ENCODE measurements at regions not wholly inside any gene's neighbourhood (a gene's known extent, or its start where the extent isn't known, plus 50 kb on each side); places are given as distances from the start of the nearest gene placed in this dataset.
"Not testable (repeated sequence)": the region's sequence is repeated elsewhere in the genome, so short reads cannot be mapped to it uniquely, and the experiment has no call there.

DNA sequence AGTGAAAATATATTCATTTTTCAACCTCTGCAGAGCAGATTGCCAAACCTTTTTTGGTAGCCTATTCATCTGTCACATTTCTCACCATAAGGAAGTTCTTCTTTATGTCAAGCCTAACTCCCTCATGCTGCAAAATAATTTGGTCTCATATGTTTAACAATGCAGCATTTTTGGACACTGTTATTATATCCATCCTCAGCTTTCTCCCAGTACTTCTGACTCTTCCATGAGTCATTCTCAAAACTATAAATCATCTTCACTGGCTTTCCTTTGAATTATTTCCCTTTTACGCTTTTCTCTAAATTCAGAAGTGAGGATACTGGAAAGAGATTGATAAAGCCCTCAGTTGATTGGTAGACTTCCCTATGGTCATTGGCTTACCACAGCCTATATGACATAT lies 192.2 kb downstream of the TPBG start:
- BruUV-seq (replicated peaks) = no TSS peak
- TF ChIP-seq, protein P1, sequence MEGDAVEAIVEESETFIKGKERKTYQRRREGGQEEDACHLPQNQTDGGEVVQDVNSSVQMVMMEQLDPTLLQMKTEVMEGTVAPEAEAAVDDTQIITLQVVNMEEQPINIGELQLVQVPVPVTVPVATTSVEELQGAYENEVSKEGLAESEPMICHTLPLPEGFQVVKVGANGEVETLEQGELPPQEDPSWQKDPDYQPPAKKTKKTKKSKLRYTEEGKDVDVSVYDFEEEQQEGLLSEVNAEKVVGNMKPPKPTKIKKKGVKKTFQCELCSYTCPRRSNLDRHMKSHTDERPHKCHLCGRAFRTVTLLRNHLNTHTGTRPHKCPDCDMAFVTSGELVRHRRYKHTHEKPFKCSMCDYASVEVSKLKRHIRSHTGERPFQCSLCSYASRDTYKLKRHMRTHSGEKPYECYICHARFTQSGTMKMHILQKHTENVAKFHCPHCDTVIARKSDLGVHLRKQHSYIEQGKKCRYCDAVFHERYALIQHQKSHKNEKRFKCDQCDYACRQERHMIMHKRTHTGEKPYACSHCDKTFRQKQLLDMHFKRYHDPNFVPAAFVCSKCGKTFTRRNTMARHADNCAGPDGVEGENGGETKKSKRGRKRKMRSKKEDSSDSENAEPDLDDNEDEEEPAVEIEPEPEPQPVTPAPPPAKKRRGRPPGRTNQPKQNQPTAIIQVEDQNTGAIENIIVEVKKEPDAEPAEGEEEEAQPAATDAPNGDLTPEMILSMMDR (conservative IDR thresholded peaks at IDR 0.05; ENCODE audit: low read length) = no peak
- no peak for TF ChIP-seq EZH2phosphoT487 (IDR thresholded peaks at IDR 0.05; ENCODE audit: borderline replicate concordance, low read depth, low read length)
- no peaks in the 10 kb centered on the region for H4K20me1 ChIP-seq (ENCODE audit: insufficient read depth, low read length)
- no peaks in the 10 kb centered on the region for H3K36me3 ChIP-seq (ENCODE audit: insufficient read depth, low read length)
- no peaks in the 10 kb centered on the region for H3K9me3 ChIP-seq (ENCODE audit: low read length)
- H3K4me3 ChIP-seq (ENCODE audit: low read depth, low read length, poor library complexity, severe bottlenecking) = no peak overlapping the region
- no peaks in the 10 kb centered on the region for H3K4me1 ChIP-seq (ENCODE audit: insufficient read depth, low read length, poor library complexity, severe bottlenecking)
- no peak overlapping the region for H3K4me2 ChIP-seq (ENCODE audit: low read length)
- no peak overlapping the region for H2AFZ ChIP-seq (ENCODE audit: low read length)
- H3K79me2 ChIP-seq (ENCODE audit: insufficient read depth, low read depth, low read length) = no peaks in the 10 kb centered on the region
- H3K9me2 ChIP-seq (ENCODE audit: insufficient read depth, low read length) = no peaks in the 10 kb centered on the region
- no peak for DNase-seq (ENCODE audit: low spot score)
- H3K27ac ChIP-seq (ENCODE audit: low read depth, low read length, poor library complexity, severe bottlenecking) = no peak overlapping the region
- POLR2A ChIA-PET = no interaction called here
- CTCF ChIA-PET (ENCODE audit: unreplicated experiment) = no interaction called here
- intact Hi-C loops (cut with micrococcal nuclease; ENCODE audit: unreplicated experiment) = no loop called here

DNA sequence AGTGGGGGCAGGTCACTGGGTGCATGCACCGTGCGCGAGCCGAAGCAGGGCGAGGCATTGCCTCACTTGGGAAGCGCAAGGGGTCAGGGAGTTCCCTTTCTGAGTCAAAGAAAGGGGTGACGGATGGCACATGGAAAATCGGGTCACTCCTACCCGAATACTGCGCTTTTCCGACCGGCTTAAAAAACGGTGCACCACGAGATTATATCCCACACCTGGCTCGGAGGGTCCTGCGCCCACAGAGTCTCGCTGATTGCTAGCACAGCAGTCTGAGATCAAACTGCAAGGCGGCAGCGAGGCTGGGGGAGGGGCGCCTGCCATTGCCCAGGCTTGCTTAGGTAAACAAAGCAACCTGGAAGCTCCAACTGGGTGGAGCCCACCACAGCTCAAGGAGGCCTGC lies 194.9 kb downstream of the TPBG start:
- H3K9me2 ChIP-seq (ENCODE audit: insufficient read depth, low read length); intact Hi-C loops (cut with micrococcal nuclease; ENCODE audit: unreplicated experiment); H3K79me2 ChIP-seq (ENCODE audit: insufficient read depth, low read depth, low read length); CTCF ChIA-PET (ENCODE audit: unreplicated experiment); DNase-seq (ENCODE audit: low spot score); BruUV-seq (replicated peaks); H2AFZ ChIP-seq (ENCODE audit: low read length); H3K4me1 ChIP-seq (ENCODE audit: insufficient read depth, low read length, poor library complexity, severe bottlenecking); H4K20me1 ChIP-seq (ENCODE audit: insufficient read depth, low read length); H3K36me3 ChIP-seq (ENCODE audit: insufficient read depth, low read length); H3K4me2 ChIP-seq (ENCODE audit: low read length); POLR2A ChIA-PET; H3K9me3 ChIP-seq (ENCODE audit: low read length); H3K27ac ChIP-seq (ENCODE audit: low read depth, low read length, poor library complexity, severe bottlenecking); H3K4me3 ChIP-seq (ENCODE audit: low read depth, low read length, poor library complexity, severe bottlenecking): not testable (repeated sequence)

DNA sequence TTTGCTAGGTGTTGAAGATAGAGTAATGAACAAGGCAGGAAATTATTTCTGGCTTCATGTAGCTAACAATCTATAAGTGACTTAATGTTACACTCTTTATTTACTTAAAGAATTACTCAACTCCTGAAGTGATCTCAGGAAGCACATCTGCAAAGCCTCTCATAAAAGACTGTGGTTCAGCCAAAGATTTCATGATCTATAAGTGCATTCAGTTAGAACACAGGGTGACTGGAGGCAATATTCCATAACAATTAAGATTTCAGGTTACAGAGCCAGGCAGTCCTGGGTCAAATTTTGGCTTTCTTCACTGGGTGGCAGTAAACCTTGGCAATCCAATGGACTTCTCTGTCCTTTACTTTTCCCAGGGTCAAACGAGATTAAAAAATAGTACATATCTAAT lies 204.0 kb downstream of the TPBG start:
- no peak for TF ChIP-seq EZH2phosphoT487 (IDR thresholded peaks at IDR 0.05; ENCODE audit: borderline replicate concordance, low read depth, low read length)
- TF ChIP-seq, protein P1 (conservative IDR thresholded peaks at IDR 0.05; ENCODE audit: low read length) = no peak
- Histone ChIP-seq H3K36me3 (ENCODE audit: insufficient read depth, low read length) (no peaks in the 10 kb centered on the region), H3K4me1 (ENCODE audit: insufficient read depth, low read length, poor library complexity, severe bottlenecking) (no peaks in the 10 kb centered on the region), H2AFZ (ENCODE audit: low read length) (no peak overlapping the region), H3K27ac (ENCODE audit: low read depth, low read length, poor library complexity, severe bottlenecking) (no peak overlapping the region), H3K9me3 (ENCODE audit: low read length) (no peaks in the 10 kb centered on the region), H3K4me2 (ENCODE audit: low read length) (no peak overlapping the region), H3K9me2 (ENCODE audit: insufficient read depth, low read length) (no peaks in the 10 kb centered on the region), H3K4me3 (ENCODE audit: low read depth, low read length, poor library complexity, severe bottlenecking) (no peak overlapping the region), H4K20me1 (ENCODE audit: insufficient read depth, low read length) (no peaks in the 10 kb centered on the region), H3K79me2 (ENCODE audit: insufficient read depth, low read depth, low read length) (no peaks in the 10 kb centered on the region)
- no peak for DNase-seq (ENCODE audit: low spot score)
- intact Hi-C loops (cut with micrococcal nuclease; ENCODE audit: unreplicated experiment) = no loop called here
- ChIA-PET CTCF (ENCODE audit: unreplicated experiment) (no interaction called here), POLR2A (no interaction called here)
- BruUV-seq (replicated peaks) = no TSS peak
